NOMO-1 treated with DMSO at 0.1 percent for 48 hours (cell line): ENCODE measurements at regions not wholly inside any gene's neighbourhood (a gene's known extent, or its start where the extent isn't known, plus 50 kb on each side); places are given as distances from the start of the nearest gene placed in this dataset.

Experiments
- DNase-seq: peaks from one replicate; lab custom pipeline; 2025; ENCODE audit not compliant: unreplicated experiment; lab: John Stamatoyannopoulos, UW

DNA sequence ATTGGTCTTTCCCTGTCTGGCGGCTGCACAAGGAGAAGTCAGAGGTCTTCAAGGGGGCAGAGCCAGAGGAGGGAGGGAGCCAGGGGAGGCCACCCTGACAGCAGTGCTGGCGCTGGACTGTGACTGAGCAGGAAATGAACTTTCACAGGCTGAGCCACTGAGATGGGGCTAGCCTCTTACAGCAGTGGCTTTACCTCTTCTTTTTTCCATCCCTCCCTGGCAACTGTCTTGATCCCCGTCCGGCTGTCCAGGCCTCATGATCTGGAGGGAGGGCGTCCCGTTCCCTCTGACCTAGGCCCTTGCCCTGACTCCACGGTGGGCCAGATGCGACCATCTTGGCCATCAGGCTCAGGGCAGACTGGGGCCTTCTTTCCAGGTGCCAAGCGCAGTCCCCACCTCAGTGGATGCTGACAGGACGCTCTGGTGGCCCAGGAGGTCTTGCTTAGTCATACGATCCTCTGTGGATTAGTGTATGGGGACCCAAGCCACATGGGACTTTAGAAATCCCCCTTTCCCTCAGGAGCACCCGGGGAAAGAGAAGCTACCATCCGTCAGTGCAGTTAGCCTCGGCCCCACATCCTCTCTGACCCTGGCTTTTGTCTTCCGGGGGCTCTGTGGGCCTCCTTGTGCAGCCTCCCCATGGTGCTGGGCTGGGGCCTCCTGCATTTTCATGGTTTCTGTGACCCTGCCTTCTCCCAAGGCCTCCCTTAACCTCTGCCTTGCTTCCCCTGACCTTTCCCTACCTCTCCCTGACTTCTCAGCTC is 57.4 kb upstream of the CCDC167 start:
- DNase-seq: no peak

- DNase-seq: no peak
These were observed 55.5 kb upstream of the CCDC167 start for GRCh38 chr6:37555040-37555781.

- DNase-seq: no peak
These were observed 54.8 kb upstream of the CCDC167 start for GRCh38 chr6:37554480-37554819.

- no peak for DNase-seq
These were observed 52.6 kb upstream of the CCDC167 start for GRCh38 chr6:37552267-37552666.

DNA sequence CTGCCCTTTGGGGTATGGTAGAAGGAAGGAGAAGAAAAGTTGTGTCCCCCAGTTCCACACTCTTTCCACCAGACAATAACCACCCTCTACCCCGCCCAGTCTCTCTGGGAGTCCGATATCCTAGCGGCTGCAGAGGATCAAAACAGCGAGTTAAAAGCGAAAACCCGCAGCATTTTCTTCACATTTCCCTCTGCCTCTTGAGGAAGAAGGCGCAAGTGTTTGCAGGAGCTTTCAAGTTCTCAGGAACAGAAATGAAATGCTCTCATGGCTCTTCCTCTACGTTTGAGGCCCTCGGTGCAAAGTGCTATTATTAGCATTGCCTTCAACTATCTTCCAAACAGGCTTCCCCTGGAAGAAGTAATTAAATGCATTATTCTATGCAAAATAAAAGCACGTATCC is 52.2 kb upstream of the CCDC167 start:
- no peak for DNase-seq

DNA sequence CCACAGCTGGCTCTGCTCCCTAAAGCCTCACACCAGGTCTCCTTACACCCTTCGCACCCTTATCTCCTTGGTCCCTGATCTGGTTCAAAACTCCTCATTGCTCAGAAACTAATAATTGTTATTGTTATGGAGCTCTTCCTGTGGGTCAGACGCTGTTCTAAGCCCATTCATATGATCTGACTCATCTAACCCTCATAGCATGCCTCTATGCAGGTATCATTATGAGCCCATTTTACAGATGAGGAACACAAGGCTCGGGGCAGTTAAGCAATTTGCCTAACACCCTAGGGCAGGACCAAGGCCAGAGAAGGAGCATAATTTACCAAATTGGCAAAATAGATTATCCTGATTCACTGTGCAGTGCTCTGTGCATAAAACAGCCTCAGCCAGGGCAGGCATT is 51.8 kb upstream of the CCDC167 start:
- no peak for DNase-seq

- no peak for DNase-seq
These were observed 51.3 kb upstream of the CCDC167 start for GRCh38 chr6:37551002-37551401.

GRCh38 chr6:37550191-37550831 is 50.6 kb upstream of the CCDC167 start:
- DNase-seq: no peak

DNA sequence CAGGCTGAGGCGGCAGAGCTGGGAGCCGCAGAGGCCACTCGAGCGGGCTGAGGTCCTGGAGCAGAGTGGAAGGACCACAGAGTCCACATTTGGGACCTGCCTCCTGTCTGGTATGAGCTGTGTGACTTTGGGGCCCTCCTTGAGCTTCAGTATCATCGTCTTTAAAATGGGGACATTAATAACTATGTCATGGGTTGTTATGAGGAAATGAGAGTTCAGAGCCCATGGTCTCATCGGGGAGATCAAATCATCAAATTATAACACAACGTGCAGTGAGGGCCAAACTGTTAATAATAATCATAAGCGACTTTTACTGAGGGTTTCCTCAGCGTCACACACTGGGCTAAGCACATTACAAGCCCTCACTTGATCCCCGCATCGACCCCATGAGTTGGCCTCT is 49.9 kb upstream of the CCDC167 start:
- no peak for DNase-seq
